ENCODE measurements at regions not wholly inside any gene's neighbourhood (a gene's known extent, or its start where the extent isn't known, plus 50 kb on each side); places are given as distances from the start of the nearest gene placed in this dataset.

- no peak for DNase-seq (ENCODE audit: low read depth)
- TF ChIP-seq CTCF (IDR thresholded peaks at IDR 0.05; ENCODE audit: low read depth, low read length, missing control alignments): no peak
- no peak overlapping the region for H3K4me3 ChIP-seq (ENCODE audit: low read depth, low read length)
- in situ Hi-C loops (cut with HindIII; ENCODE audit: low sequenced_read_pairs): no loop called here
These were observed 796.7 kb upstream of the ARGLU1 start for GRCh38 chr13:107364658-107365057.

- DNase-seq (ENCODE audit: low read depth): no peak
- no peak overlapping the region for H3K4me3 ChIP-seq (ENCODE audit: low read depth, low read length)
- TF ChIP-seq CTCF (IDR thresholded peaks at IDR 0.05; ENCODE audit: low read depth, low read length, missing control alignments): no peak
- in situ Hi-C loops (cut with HindIII; ENCODE audit: low sequenced_read_pairs): no loop called here
These were observed 793.7 kb upstream of the ARGLU1 start for GRCh38 chr13:107361666-107362065.

GRCh38 chr13:107360010-107360409 is 792.1 kb upstream of the ARGLU1 start:
- no peak for TF ChIP-seq CTCF (IDR thresholded peaks at IDR 0.05; ENCODE audit: low read depth, low read length, missing control alignments)
- in situ Hi-C loops (cut with HindIII; ENCODE audit: low sequenced_read_pairs): no loop called here
- DNase-seq (ENCODE audit: low read depth): no peak
- H3K4me3 ChIP-seq (ENCODE audit: low read depth, low read length): no peak overlapping the region

DNA sequence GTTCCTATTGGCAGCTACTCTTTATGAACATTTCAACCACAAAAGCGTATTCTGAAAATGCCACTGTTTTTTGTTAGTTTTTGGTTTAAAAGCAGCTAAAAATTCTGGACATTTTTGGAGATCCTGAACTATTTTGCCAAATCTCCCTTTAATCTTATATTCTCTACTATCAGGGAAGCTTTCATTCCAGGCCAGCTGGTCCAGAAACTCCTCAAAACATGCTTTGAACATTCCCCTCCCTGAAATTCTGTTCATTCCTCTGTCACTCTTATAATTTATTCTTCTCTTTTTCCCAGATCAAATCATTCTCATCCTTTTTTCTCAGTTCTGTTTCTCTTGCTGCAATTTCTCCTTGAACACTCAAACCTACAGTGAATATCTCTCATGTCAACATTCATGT is 790.9 kb upstream of the ARGLU1 start:
- TF ChIP-seq CTCF (IDR thresholded peaks at IDR 0.05; ENCODE audit: low read depth, low read length, missing control alignments): no peak
- in situ Hi-C loops (cut with HindIII; ENCODE audit: low sequenced_read_pairs): no loop called here
- H3K4me3 ChIP-seq (ENCODE audit: low read depth, low read length): no peak overlapping the region
- no peak for DNase-seq (ENCODE audit: low read depth)

DNA sequence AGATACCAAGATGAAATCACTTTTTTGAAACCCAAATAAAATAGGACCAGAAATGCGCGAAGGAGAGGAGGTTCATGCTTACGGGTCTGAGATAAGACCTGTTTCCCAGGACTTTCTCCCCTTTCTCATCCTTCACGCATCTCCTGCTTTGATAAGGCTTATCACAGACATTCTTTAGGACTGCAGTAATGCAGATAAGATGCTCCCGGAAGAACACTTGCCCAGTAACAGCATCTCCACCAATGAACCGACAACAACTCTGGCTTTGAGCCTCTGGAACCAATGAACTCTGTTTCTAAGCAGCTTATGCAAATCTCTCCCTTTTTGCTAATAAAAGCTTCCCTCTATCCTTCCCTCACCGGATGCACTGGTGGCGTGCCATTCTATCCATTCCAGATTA is 783.4 kb upstream of the ARGLU1 start:
- H3K4me3 ChIP-seq (ENCODE audit: low read depth, low read length): no peak overlapping the region
- TF ChIP-seq CTCF (IDR thresholded peaks at IDR 0.05; ENCODE audit: low read depth, low read length, missing control alignments): no peak
- in situ Hi-C loops (cut with HindIII; ENCODE audit: low sequenced_read_pairs): no loop called here
- DNase-seq (ENCODE audit: low read depth): no peak

GRCh38 chr13:107348925-107349324 is 781.0 kb upstream of the ARGLU1 start:
- no peak for DNase-seq (ENCODE audit: low read depth)
- TF ChIP-seq CTCF (IDR thresholded peaks at IDR 0.05; ENCODE audit: low read depth, low read length, missing control alignments): no peak

GRCh38 chr13:107348471-107348870 is 780.5 kb upstream of the ARGLU1 start:
- in situ Hi-C loops (cut with HindIII; ENCODE audit: low sequenced_read_pairs): no loop called here
- no peak overlapping the region for H3K4me3 ChIP-seq (ENCODE audit: low read depth, low read length)
- no peak for DNase-seq (ENCODE audit: low read depth)
- no peak for TF ChIP-seq CTCF (IDR thresholded peaks at IDR 0.05; ENCODE audit: low read depth, low read length, missing control alignments)

More at GRCh38 chr13:107348925-107349324, 781.0 kb upstream of the ARGLU1 start:
- in situ Hi-C loops (cut with HindIII; ENCODE audit: low sequenced_read_pairs): no loop called here
- no peak overlapping the region for H3K4me3 ChIP-seq (ENCODE audit: low read depth, low read length)

Measured in astrocyte of the cerebellum (primary cell).